PC-3 (cell line): ENCODE measurements at regions not wholly inside any gene's neighbourhood (a gene's known extent, or its start where the extent isn't known, plus 50 kb on each side); places are given as distances from the start of the nearest gene placed in this dataset.

ENCODE experiments used
- CTCF ChIP-seq: fragments of 300-600 bp; sonication (generic); conservative IDR thresholded peaks from 2 replicates; pipeline ENCODE4 v1.5.1; 2017; ENCODE audit warnings: antibody characterized with exemption, low read depth, mild to moderate bottlenecking, low read length
- EZH2 ChIP-seq: fragments of 300-600 bp; sonication (generic); IDR thresholded peaks from one replicate; pipeline ENCODE4 v1.6.1; 2017; ENCODE audit warnings: antibody characterized with exemption, mild to moderate bottlenecking, low read length; ENCODE audit not compliant: unreplicated experiment

DNA sequence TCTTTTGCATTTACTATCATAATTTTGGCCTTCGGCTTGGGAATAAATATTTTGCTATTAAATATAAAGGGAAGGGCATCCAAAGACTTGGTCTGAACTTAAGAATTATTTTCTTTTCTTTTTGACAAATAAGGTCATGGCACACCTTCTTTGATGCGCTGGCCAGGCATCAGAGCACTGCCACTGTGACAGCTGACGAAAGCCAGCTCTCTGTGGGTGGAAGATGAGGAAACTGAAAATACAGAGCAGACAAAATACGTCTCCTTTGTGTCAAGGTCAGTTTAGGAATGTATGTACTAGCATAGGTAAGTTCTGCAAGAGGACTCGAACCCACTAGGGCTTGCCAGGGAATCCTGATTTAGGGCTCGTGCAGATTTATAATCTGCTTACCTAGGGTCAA, 155.9 kb upstream of the MEIS1 start:
- no peak for TF ChIP-seq CTCF
- TF ChIP-seq EZH2, result no peak
